SK-N-SH (cell line): ENCODE measurements at regions not wholly inside any gene's neighbourhood (a gene's known extent, or its start where the extent isn't known, plus 50 kb on each side); places are given as distances from the start of the nearest gene placed in this dataset.

Experiments used
- CTCF ChIA-PET: fragments of 300-600, 350-600 bp; formaldehyde crosslinking; extraction: SDS; loops from one replicate; lab custom pipeline; 2021; lab: Yijun Ruan, JAX
- POLR2A ChIA-PET: fragments of 350-600 bp; sonication (Branson Sonifier 250); formaldehyde crosslinking; extraction: SDS; loops from one replicate; lab custom pipeline; 2020; ENCODE audit warnings: antibody characterized with exemption, inconsistent platforms; lab: Yijun Ruan, JAX
- DNase-seq: peaks from one replicate; pipeline ENCODE4 v3.0.0; 2012
- H2AFZ ChIP-seq: fragments of 200-600 bp; sonication (generic); 2 replicates; pipeline ENCODE4 v1.8.1; 2016; ENCODE audit warnings: antibody characterized with exemption, mild to moderate bottlenecking, low read depth
- H3F3A ChIP-seq: fragments of 200-600 bp; sonication (generic); replicated peaks from 2 replicates; pipeline ENCODE3; 2016; ENCODE audit warnings: antibody characterized with exemption, mild to moderate bottlenecking; ENCODE audit not compliant: insufficient read depth
- H3K27ac ChIP-seq, 2 experiments: fragments of 200-500 bp in 1 of 2; fragments of 200-600 bp in 1 of 2; sonication (Bioruptor generic) in 1 of 2; sonication (generic), shearing (Covaris generic) in 1 of 2; 2 replicates each; pipeline versions ENCODE4 v1.5.1 to v1.6.1; 2014 to 2016; ENCODE audit warnings: low read depth in 2 of 2, inconsistent platforms in 1 of 2, low read length in 1 of 2, mild to moderate bottlenecking in 1 of 2, mixed read lengths in 1 of 2
- H3K27me3 ChIP-seq: fragments of 200-600 bp; sonication (generic), shearing (Covaris generic); 2 replicates; pipeline ENCODE4 v1.6.1; 2016; ENCODE audit warnings: mixed run types; ENCODE audit not compliant: insufficient read depth
- H3K36me3 ChIP-seq, 2 experiments: fragments of 200-500 bp in 1 of 2; fragments of 200-600 bp in 1 of 2; sonication (Bioruptor generic) in 1 of 2; sonication (generic) in 1 of 2; replicated peaks in 1 of 2; 2 replicates each; pipeline versions ENCODE3 to v1.5.1; 2014 to 2016; ENCODE audit warnings: low read length in 1 of 2, mild to moderate bottlenecking in 1 of 2; ENCODE audit not compliant: insufficient read depth in 2 of 2, control insufficient read depth in 1 of 2
- H3K4me1 ChIP-seq, 2 experiments: fragments of 200-500 bp in 1 of 2; fragments of 200-600 bp in 1 of 2; sonication (Bioruptor generic) in 1 of 2; sonication (generic), shearing (Covaris generic) in 1 of 2; 2 replicates each; pipeline versions ENCODE4 v1.5.1 to v1.6.1; 2014 to 2016; ENCODE audit warnings: low read depth in 1 of 2, low read length in 1 of 2, mixed run types in 1 of 2; ENCODE audit not compliant: insufficient read depth in 2 of 2, control insufficient read depth in 1 of 2
- H3K4me2 ChIP-seq: fragments of 200-600 bp; sonication (generic), shearing (Covaris generic); 2 replicates; pipeline ENCODE4 v1.6.1; 2017; ENCODE audit warnings: mixed run types
- H3K4me3 ChIP-seq, 2 experiments: fragments of 200-500 bp in 1 of 2; fragments of 200-600 bp in 1 of 2; sonication (Bioruptor generic) in 1 of 2; sonication (generic), shearing (Covaris generic) in 1 of 2; 2 replicates each; pipeline versions ENCODE4 v1.5.1 to v1.8.1; 2014 to 2016; ENCODE audit warnings: low read depth in 2 of 2, inconsistent platforms in 1 of 2, low read length in 1 of 2, mild to moderate bottlenecking in 1 of 2, mixed read lengths in 1 of 2, moderate library complexity in 1 of 2
- H3K79me2 ChIP-seq: fragments of 200-600 bp; sonication (generic); 2 replicates; pipeline ENCODE4 v1.8.1; 2017; ENCODE audit warnings: mild to moderate bottlenecking; ENCODE audit not compliant: insufficient read depth
- H3K9ac ChIP-seq: fragments of 200-600 bp; sonication (generic); 2 replicates; pipeline ENCODE4 v1.6.1; 2017; ENCODE audit warnings: mixed run types
- H3K9me2 ChIP-seq: fragments of 200-600 bp; sonication (generic); 2 replicates; pipeline ENCODE4 v1.6.1; 2017; ENCODE audit warnings: mixed run types
- H3K9me3 ChIP-seq: fragments of 200-600 bp; sonication (generic); 2 replicates; pipeline ENCODE4 v1.6.1; 2017; ENCODE audit warnings: mixed run types, mild to moderate bottlenecking, moderate library complexity
- H4K20me1 ChIP-seq: fragments of 200-600 bp; sonication (generic); 2 replicates; pipeline ENCODE4 v1.6.1; 2017; ENCODE audit warnings: mild to moderate bottlenecking, mixed run types; ENCODE audit not compliant: insufficient read depth
- CHD2 ChIP-seq: fragments of 150-350 bp; IDR thresholded peaks from 2 replicates; pipeline ENCODE4 v1.6.1; 2018; ENCODE audit warnings: low read length; ENCODE audit not compliant: partially characterized antibody
- ELF1 ChIP-seq: IDR thresholded peaks from 2 replicates; pipeline ENCODE4 v1.4.0; 2012
- EP300 ChIP-seq, 2 experiments: IDR thresholded peaks; 2 replicates each; pipeline versions ENCODE4 v1.4.0 to v1.6.1; 2012; ENCODE audit warnings: borderline replicate concordance in 1 of 2, low read depth in 1 of 2, low read length in 1 of 2
- FOXJ3 ChIP-seq: sonication (generic); formaldehyde crosslinking; IDR thresholded peaks from 2 replicates; pipeline ENCODE4 v1.5.1; 2020; ENCODE audit warnings: mild to moderate bottlenecking, missing genetic modification reagents
- FOXM1 ChIP-seq: IDR thresholded peaks from 2 replicates; pipeline ENCODE4 v1.4.0; 2012; ENCODE audit warnings: low read depth, mild to moderate bottlenecking
- GATA2 ChIP-seq: sonication (generic); formaldehyde crosslinking; IDR thresholded peaks from 2 replicates; pipeline ENCODE4 v1.5.0; 2020; ENCODE audit warnings: mild to moderate bottlenecking, missing genetic modification reagents
- JUND ChIP-seq: IDR thresholded peaks from 2 replicates; pipeline ENCODE4 v1.4.0; 2012
- NRF1 ChIP-seq: IDR thresholded peaks from 2 replicates; pipeline ENCODE4 v1.6.1; 2012; ENCODE audit warnings: low read depth, mild to moderate bottlenecking, low read length
- RAD21 ChIP-seq: IDR thresholded peaks from 2 replicates; pipeline ENCODE4 v1.6.1; 2012; ENCODE audit warnings: mild to moderate bottlenecking, low read length
- REST ChIP-seq: IDR thresholded peaks from 2 replicates; pipeline ENCODE4 v1.6.1; 2012; ENCODE audit warnings: mild to moderate bottlenecking, low read depth, low read length, moderate library complexity
- RFX5 ChIP-seq: IDR thresholded peaks from 2 replicates; pipeline ENCODE4 v1.6.1; 2012; ENCODE audit warnings: mild to moderate bottlenecking, improper control_type of control experiment, low read length
- RXRA ChIP-seq: IDR thresholded peaks from 2 replicates; pipeline ENCODE4 v1.4.0; 2012; ENCODE audit warnings: low read depth, mild to moderate bottlenecking, borderline replicate concordance
- SIN3A ChIP-seq: IDR thresholded peaks from 2 replicates; pipeline ENCODE4 v1.6.1; 2012; ENCODE audit warnings: low read depth, mild to moderate bottlenecking, low read length, moderate library complexity, borderline replicate concordance
- SMC3 ChIP-seq: IDR thresholded peaks from 2 replicates; pipeline ENCODE4 v1.6.1; 2012; ENCODE audit warnings: low read depth, low read length, improper control_type of control experiment
- TEAD4 ChIP-seq: IDR thresholded peaks from 2 replicates; pipeline ENCODE4 v1.4.0; 2012; ENCODE audit warnings: mild to moderate bottlenecking, borderline replicate concordance; ENCODE audit not compliant: insufficient read depth
- YY1 ChIP-seq: IDR thresholded peaks from 2 replicates; pipeline ENCODE4 v1.4.0; 2012; ENCODE audit warnings: low read depth, mild to moderate bottlenecking
- ZBTB33 ChIP-seq: IDR thresholded peaks from 2 replicates; pipeline ENCODE4 v1.4.0; 2012; ENCODE audit warnings: low read depth, borderline replicate concordance
- WGBS: methylation state at CpG from one replicate; pipeline ENCODE4 v1.1.6; 2017; ENCODE audit warnings: low lambda C conversion rate; 5-methylcytosine and 5-hydroxymethylcytosine counted together
- TF ChIP-seq, protein P1 (sequence below): fragments of 150-350 bp; IDR thresholded peaks from 2 replicates; pipeline ENCODE4 v1.6.1; 2016; ENCODE audit warnings: mild to moderate bottlenecking, low read depth, low read length
- TF ChIP-seq, protein P2 (sequence below): fragments of 150-350 bp; IDR thresholded peaks from 2 replicates; pipeline ENCODE4 v1.6.1; 2017; ENCODE audit warnings: antibody characterized with exemption, low read length, low read depth, borderline replicate concordance
- TF ChIP-seq, protein P3 (sequence below): IDR thresholded peaks from 2 replicates; pipeline ENCODE4 v1.4.0; 2012; ENCODE audit warnings: low read depth, borderline replicate concordance

DNA sequence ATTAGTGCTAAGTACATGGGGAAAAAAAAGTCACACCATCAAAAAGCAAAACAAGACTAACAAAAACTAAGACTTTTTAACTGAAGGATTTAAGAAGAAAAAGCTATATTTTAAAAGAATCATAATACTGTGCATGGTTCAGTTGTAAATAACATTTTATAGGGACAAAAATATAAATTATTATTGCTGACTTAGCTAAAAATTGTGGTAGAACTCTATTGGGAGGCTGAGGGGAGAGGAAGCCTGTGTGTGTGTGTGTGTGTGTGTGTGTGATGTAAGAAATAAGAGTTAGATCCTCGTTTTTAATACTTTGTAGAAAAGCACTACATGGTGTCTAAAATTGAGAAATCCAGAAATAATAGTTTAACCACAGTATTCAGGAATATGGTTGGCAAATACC, 1950.9 kb upstream of the TENM3 start:
- Histone ChIP-seq H3K27me3 (no peaks in the 10 kb centered on the region), H4K20me1 (no peaks in the 10 kb centered on the region), H3K36me3 (no peaks in the 10 kb centered on the region), H3K4me2 (no peak overlapping the region), H2AFZ (no peak overlapping the region), H3K4me3 (no peak overlapping the region), H3K79me2 (no peaks in the 10 kb centered on the region), H3K9me3 (no peaks in the 10 kb centered on the region), H3K4me1 (no peaks in the 10 kb centered on the region), H3K9ac (no peak overlapping the region), H3F3A (no peaks in the 10 kb centered on the region)
- POLR2A ChIA-PET: no interaction called here
- DNase-seq: no peak
- CTCF ChIA-PET: no interaction called here
- 0% methylated on average over 1 of the region's 1 CpG for WGBS
- TF ChIP-seq NRF1 (no peak), RAD21 (no peak), FOXM1 (no peak), ZBTB33 (no peak), RXRA (no peak), FOXJ3 (CRISPR knock-in tag) (no peak), EP300 (IDR thresholded peaks at IDR 0.05; ENCODE audit: borderline replicate concordance in 1 of 2, low read depth in 1 of 2, low read length in 1 of 2) (no peak), JUND (no peak), YY1 (no peak), SMC3 (no peak), CHD2 (no peak), TEAD4 (no peak), SIN3A (no peak), RFX5 (no peak), REST (no peak), GATA2 (CRISPR knock-in tag) (no peak), ELF1 (no peak)
- TF ChIP-seq, protein P1, sequence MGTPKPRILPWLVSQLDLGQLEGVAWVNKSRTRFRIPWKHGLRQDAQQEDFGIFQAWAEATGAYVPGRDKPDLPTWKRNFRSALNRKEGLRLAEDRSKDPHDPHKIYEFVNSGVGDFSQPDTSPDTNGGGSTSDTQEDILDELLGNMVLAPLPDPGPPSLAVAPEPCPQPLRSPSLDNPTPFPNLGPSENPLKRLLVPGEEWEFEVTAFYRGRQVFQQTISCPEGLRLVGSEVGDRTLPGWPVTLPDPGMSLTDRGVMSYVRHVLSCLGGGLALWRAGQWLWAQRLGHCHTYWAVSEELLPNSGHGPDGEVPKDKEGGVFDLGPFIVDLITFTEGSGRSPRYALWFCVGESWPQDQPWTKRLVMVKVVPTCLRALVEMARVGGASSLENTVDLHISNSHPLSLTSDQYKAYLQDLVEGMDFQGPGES: no peak
- TF ChIP-seq, protein P2, sequence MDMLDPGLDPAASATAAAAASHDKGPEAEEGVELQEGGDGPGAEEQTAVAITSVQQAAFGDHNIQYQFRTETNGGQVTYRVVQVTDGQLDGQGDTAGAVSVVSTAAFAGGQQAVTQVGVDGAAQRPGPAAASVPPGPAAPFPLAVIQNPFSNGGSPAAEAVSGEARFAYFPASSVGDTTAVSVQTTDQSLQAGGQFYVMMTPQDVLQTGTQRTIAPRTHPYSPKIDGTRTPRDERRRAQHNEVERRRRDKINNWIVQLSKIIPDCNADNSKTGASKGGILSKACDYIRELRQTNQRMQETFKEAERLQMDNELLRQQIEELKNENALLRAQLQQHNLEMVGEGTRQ: no peak
- TF ChIP-seq, protein P3, sequence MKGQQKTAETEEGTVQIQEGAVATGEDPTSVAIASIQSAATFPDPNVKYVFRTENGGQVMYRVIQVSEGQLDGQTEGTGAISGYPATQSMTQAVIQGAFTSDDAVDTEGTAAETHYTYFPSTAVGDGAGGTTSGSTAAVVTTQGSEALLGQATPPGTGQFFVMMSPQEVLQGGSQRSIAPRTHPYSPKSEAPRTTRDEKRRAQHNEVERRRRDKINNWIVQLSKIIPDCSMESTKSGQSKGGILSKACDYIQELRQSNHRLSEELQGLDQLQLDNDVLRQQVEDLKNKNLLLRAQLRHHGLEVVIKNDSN: no peak
- TF ChIP-seq, all 33 proteins: peak for 0
- Histone ChIP-seq H3K27ac (no peak overlapping the region), H3K9me2 (no peaks in the 10 kb centered on the region)
